WTC11 (cell line): ENCODE measurements at regions not wholly inside any gene's neighbourhood (a gene's known extent, or its start where the extent isn't known, plus 50 kb on each side); places are given as distances from the start of the nearest gene placed in this dataset.
"Not testable (repeated sequence)": the region's sequence is repeated elsewhere in the genome, so short reads cannot be mapped to it uniquely, and the experiment has no call there.

ENCODE experiments used
- ATAC-seq: fragments of 200-7000 bp; cut with Tn5 transposase; 2 replicates; pipeline ENCODE4 v1.10.0; 2021; ENCODE audit warnings: mild to moderate bottlenecking, moderate library complexity
- CTCF ChIA-PET: fragments of 300-600 bp; sonication (Branson Sonifier 250); formaldehyde crosslinking; loops from one replicate; lab custom pipeline; 2021; ENCODE audit warnings: antibody characterized with exemption; lab: Charles Lee
- POLR2A ChIA-PET: fragments of 350-600 bp; sonication (Branson Sonifier 250); formaldehyde crosslinking; loops from one replicate; lab custom pipeline; 2021; ENCODE audit warnings: antibody characterized with exemption; lab: Charles Lee
- DNase-seq: peaks from one replicate; pipeline ENCODE4 v3.0.0; 2021; ENCODE audit warnings: low spot score
- H3K27ac Mint-ChIP-seq: 2 replicates; pipeline ENCODE4 v1.8.0; 2021; ENCODE audit warnings: mixed read lengths
- H3K27me3 Mint-ChIP-seq: 2 replicates; pipeline ENCODE4 v1.8.0; 2021; ENCODE audit warnings: low read depth, mild to moderate bottlenecking, moderate library complexity, mixed read lengths
- H3K36me3 Mint-ChIP-seq: 2 replicates; pipeline ENCODE4 v1.8.0; 2021; ENCODE audit warnings: mixed read lengths
- H3K4me1 Mint-ChIP-seq: 2 replicates; pipeline ENCODE4 v1.8.0; 2022; ENCODE audit warnings: mixed read lengths
- H3K4me3 Mint-ChIP-seq: 2 replicates; pipeline ENCODE4 v1.8.0; 2021; ENCODE audit warnings: mild to moderate bottlenecking, moderate library complexity, mixed read lengths
- H3K9me3 Mint-ChIP-seq: 2 replicates; pipeline ENCODE4 v1.8.0; 2021; ENCODE audit warnings: mixed read lengths
- AR ChIP-seq: fragments of 250-450 bp; sonication (Bioruptor Pico); IDR thresholded peaks from 2 replicates; pipeline ENCODE4 v1.9.0; 2021; ENCODE audit warnings: mild to moderate bottlenecking
- ATF1 ChIP-seq: sonication (generic); formaldehyde crosslinking; IDR thresholded peaks from 2 replicates; pipeline ENCODE4 v1.8.1; 2023; ENCODE audit warnings: mild to moderate bottlenecking, moderate library complexity, missing genetic modification reagents
- CBFB ChIP-seq: sonication (generic); formaldehyde crosslinking; IDR thresholded peaks from 2 replicates; pipeline ENCODE4 v1.8.1; 2022; ENCODE audit warnings: mild to moderate bottlenecking, low read depth, missing genetic modification reagents
- CREB1 ChIP-seq: sonication (generic); formaldehyde crosslinking; IDR thresholded peaks from 2 replicates; pipeline ENCODE4 v1.8.0; 2023; ENCODE audit warnings: mild to moderate bottlenecking, missing genetic modification reagents
- ESRRA ChIP-seq: sonication (generic); formaldehyde crosslinking; IDR thresholded peaks from 2 replicates; pipeline ENCODE4 v1.8.1; 2022; ENCODE audit warnings: mild to moderate bottlenecking, missing genetic modification reagents, borderline replicate concordance
- HMGA2 ChIP-seq: fragments of 250-450 bp; sonication (Bioruptor Pico); IDR thresholded peaks from 2 replicates; pipeline ENCODE4 v1.4.0; 2021; ENCODE audit warnings: mild to moderate bottlenecking, moderate library complexity
- JUN ChIP-seq: sonication (generic); formaldehyde crosslinking; IDR thresholded peaks from 2 replicates; pipeline ENCODE4 v1.8.0; 2023; ENCODE audit warnings: mild to moderate bottlenecking, missing genetic modification reagents
- OVOL2 ChIP-seq: fragments of 250-450 bp; sonication (Bioruptor Pico); IDR thresholded peaks from 2 replicates; pipeline ENCODE4 v1.9.0; 2021; ENCODE audit warnings: mild to moderate bottlenecking, borderline replicate concordance
- SP1 ChIP-seq: sonication (generic); formaldehyde crosslinking; conservative IDR thresholded peaks from 2 replicates; pipeline ENCODE4 v1.8.1; 2022; ENCODE audit warnings: missing genetic modification reagents
- ZNF232 ChIP-seq: sonication (generic); formaldehyde crosslinking; IDR thresholded peaks from 2 replicates; pipeline ENCODE4 v1.8.0; 2022; ENCODE audit warnings: mild to moderate bottlenecking, missing genetic modification reagents
- ZNF281 ChIP-seq: sonication (generic); formaldehyde crosslinking; IDR thresholded peaks from 2 replicates; pipeline ENCODE4 v1.8.0; 2023; ENCODE audit warnings: mild to moderate bottlenecking, missing genetic modification reagents
- ZNF423 ChIP-seq: fragments of 250-450 bp; sonication (Bioruptor Pico); IDR thresholded peaks from 2 replicates; pipeline ENCODE4 v2.1.2; 2022; ENCODE audit warnings: mild to moderate bottlenecking, moderate library complexity
- TF ChIP-seq, protein P1 (sequence below): sonication (generic); formaldehyde crosslinking; IDR thresholded peaks from 2 replicates; pipeline ENCODE4 v1.8.1; 2023; ENCODE audit warnings: mild to moderate bottlenecking, missing genetic modification reagents, moderate library complexity
- TF ChIP-seq, protein P2 (sequence below): sonication (generic); formaldehyde crosslinking; IDR thresholded peaks from 2 replicates; pipeline ENCODE4 v1.8.0; 2022; ENCODE audit warnings: missing genetic modification reagents
- TF ChIP-seq, protein P3 (sequence below): sonication (generic); formaldehyde crosslinking; IDR thresholded peaks from 2 replicates; pipeline ENCODE4 v1.8.0; 2022; ENCODE audit warnings: mild to moderate bottlenecking, missing genetic modification reagents
- TF ChIP-seq, protein P4 (sequence below): sonication (generic); formaldehyde crosslinking; IDR thresholded peaks from 2 replicates; pipeline ENCODE4 v1.8.1; 2023; ENCODE audit warnings: mild to moderate bottlenecking, moderate library complexity, missing genetic modification reagents
- TF ChIP-seq, protein P5 (sequence below): sonication (generic); formaldehyde crosslinking; IDR thresholded peaks from 2 replicates; pipeline ENCODE4 v1.8.1; 2022; ENCODE audit warnings: mild to moderate bottlenecking, moderate library complexity, missing genetic modification reagents

DNA sequence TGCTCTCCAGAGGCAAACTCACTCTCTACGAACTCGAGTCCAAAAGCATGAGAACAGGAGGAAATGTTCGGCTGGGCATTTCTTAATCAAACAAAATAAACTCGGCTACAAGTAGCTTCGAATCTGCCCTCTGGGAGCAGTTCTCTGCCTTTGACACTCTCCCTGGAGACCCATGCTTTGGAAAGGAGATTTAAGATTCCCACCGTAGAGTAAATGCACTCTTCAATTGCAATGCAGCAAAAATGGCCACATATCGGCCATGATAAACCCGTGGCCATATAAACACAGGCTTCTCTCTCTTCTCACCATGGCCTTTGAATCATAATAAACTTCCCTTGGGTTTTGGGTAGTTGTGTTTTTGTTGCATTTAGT is 215.4 kb downstream of the TOMM20 start (continued):
- TF ChIP-seq CBFB = no peak
- no peak for TF ChIP-seq ATF1 (CRISPR knock-in tag)
- no peak for TF ChIP-seq AR (CRISPR knock-in tag)
- TF ChIP-seq OVOL2 (CRISPR knock-in tag) = no peak
- TF ChIP-seq, protein P1, sequence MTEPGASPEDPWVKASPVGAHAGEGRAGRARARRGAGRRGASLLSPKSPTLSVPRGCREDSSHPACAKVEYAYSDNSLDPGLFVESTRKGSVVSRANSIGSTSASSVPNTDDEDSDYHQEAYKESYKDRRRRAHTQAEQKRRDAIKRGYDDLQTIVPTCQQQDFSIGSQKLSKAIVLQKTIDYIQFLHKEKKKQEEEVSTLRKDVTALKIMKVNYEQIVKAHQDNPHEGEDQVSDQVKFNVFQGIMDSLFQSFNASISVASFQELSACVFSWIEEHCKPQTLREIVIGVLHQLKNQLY (CRISPR knock-in tag) = no peak
- no peak for TF ChIP-seq CREB1 (CRISPR knock-in tag)
- TF ChIP-seq, protein P2, sequence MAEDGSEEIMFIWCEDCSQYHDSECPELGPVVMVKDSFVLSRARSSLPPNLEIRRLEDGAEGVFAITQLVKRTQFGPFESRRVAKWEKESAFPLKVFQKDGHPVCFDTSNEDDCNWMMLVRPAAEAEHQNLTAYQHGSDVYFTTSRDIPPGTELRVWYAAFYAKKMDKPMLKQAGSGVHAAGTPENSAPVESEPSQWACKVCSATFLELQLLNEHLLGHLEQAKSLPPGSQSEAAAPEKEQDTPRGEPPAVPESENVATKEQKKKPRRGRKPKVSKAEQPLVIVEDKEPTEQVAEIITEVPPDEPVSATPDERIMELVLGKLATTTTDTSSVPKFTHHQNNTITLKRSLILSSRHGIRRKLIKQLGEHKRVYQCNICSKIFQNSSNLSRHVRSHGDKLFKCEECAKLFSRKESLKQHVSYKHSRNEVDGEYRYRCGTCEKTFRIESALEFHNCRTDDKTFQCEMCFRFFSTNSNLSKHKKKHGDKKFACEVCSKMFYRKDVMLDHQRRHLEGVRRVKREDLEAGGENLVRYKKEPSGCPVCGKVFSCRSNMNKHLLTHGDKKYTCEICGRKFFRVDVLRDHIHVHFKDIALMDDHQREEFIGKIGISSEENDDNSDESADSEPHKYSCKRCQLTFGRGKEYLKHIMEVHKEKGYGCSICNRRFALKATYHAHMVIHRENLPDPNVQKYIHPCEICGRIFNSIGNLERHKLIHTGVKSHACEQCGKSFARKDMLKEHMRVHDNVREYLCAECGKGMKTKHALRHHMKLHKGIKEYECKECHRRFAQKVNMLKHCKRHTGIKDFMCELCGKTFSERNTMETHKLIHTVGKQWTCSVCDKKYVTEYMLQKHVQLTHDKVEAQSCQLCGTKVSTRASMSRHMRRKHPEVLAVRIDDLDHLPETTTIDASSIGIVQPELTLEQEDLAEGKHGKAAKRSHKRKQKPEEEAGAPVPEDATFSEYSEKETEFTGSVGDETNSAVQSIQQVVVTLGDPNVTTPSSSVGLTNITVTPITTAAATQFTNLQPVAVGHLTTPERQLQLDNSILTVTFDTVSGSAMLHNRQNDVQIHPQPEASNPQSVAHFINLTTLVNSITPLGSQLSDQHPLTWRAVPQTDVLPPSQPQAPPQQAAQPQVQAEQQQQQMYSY (CRISPR knock-in tag) = no peak
- no peak for TF ChIP-seq ZNF281 (CRISPR knock-in tag)
- no peak for TF ChIP-seq SP1

DNA sequence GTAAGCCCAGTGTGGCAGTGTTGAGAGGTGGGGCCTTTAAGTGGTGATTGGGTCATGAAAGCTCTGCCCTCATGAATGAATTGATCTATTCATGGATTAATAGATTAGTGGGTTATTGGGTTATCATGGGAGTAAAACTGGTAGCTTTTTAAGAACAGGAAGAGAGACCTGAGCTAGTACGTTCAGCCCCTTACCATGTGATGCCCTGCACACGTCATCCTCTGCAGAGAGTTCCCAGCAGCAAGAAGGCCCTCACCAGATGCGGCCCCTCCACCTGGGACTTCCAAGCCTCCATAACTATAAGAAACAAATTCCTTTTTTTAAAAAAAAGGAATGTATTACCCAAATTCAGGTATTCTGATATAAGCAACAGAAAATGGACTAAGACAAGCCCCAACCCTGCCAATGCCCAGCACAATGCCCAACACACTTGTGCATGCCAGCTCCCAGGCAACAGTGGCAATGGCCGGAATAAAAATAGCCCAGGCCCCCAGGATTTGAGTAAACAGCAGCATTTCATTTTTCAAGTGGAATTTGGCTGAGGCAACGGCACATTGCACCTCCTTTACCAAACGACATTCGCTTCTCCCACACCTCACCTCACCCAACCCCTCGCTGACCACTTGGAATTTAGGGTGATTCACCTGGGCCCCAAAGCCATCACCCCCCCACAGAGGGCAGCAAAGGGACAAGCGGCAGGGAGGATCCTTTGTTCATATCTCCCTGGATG is 215.9 kb downstream of the TOMM20 start:
- Mint-ChIP-seq H3K27me3 (peaks cover 18% of the 10 kb centered on the region), H3K4me1 (peaks cover 45% of the 10 kb centered on the region), H3K36me3 (peaks cover 4% of the 10 kb centered on the region; the same call in 1 of the 2 replicates), H3K4me3 (no peak overlapping the region), H3K9me3 (peaks cover 10% of the 10 kb centered on the region), H3K27ac (no peak overlapping the region)
- peak; percentile 27 for ATAC-seq
- no peak for TF ChIP-seq ZNF232
- TF ChIP-seq ZNF423 (CRISPR knock-in tag) = peak; percentile 55; the same call in 1 of the 2 replicates
- TF ChIP-seq, protein P3, sequence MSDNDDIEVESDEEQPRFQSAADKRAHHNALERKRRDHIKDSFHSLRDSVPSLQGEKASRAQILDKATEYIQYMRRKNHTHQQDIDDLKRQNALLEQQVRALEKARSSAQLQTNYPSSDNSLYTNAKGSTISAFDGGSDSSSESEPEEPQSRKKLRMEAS (CRISPR knock-in tag) = no peak
- peak; percentile 40 for DNase-seq
- CTCF ChIA-PET = interaction anchor here (0.7 kb wide), 1 partner anchor 45 kb away, joined by 3 read pairs; no protein-coding TSS in a partner anchor
- POLR2A ChIA-PET = no interaction called here

- H3K4me1 Mint-ChIP-seq = peaks cover 43% of the 10 kb centered on the region
- ChIA-PET CTCF (no interaction called here), POLR2A (no interaction called here)
- DNase-seq = no peak
- H3K27ac Mint-ChIP-seq = no peak overlapping the region
- ATAC-seq = peak; percentile 77
- H3K4me3 Mint-ChIP-seq = no peak overlapping the region
- TF ChIP-seq JUN (CRISPR knock-in tag) (no peak), OVOL2 (CRISPR knock-in tag) (no peak), ESRRA (CRISPR knock-in tag) (no peak), HMGA2 (CRISPR knock-in tag) (no peak)
- TF ChIP-seq, protein P4, sequence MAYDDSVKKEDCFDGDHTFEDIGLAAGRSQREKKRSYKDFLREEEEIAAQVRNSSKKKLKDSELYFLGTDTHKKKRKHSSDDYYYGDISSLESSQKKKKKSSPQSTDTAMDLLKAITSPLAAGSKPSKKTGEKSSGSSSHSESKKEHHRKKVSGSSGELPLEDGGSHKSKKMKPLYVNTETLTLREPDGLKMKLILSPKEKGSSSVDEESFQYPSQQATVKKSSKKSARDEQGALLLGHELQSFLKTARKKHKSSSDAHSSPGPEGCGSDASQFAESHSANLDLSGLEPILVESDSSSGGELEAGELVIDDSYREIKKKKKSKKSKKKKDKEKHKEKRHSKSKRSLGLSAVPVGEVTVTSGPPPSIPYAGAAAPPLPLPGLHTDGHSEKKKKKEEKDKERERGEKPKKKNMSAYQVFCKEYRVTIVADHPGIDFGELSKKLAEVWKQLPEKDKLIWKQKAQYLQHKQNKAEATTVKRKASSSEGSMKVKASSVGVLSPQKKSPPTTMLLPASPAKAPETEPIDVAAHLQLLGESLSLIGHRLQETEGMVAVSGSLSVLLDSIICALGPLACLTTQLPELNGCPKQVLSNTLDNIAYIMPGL (CRISPR knock-in tag) = no peak
- TF ChIP-seq, protein P5, sequence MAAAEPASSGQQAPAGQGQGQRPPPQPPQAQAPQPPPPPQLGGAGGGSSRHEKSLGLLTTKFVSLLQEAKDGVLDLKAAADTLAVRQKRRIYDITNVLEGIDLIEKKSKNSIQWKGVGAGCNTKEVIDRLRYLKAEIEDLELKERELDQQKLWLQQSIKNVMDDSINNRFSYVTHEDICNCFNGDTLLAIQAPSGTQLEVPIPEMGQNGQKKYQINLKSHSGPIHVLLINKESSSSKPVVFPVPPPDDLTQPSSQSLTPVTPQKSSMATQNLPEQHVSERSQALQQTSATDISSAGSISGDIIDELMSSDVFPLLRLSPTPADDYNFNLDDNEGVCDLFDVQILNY (CRISPR knock-in tag) = no peak
- peaks cover 18% of the 10 kb centered on the region for H3K27me3 Mint-ChIP-seq
- H3K36me3 Mint-ChIP-seq = peaks cover 4% of the 10 kb centered on the region; the same call in 1 of the 2 replicates
- H3K9me3 Mint-ChIP-seq = peaks cover 10% of the 10 kb centered on the region
Measured at GRCh38 chr1:234911787-234912186, 216.8 kb downstream of the TOMM20 start.

GRCh38 chr1:234911136-234911535 is 217.5 kb downstream of the TOMM20 start:
- POLR2A ChIA-PET, H3K9me3 Mint-ChIP-seq, H3K27ac Mint-ChIP-seq, DNase-seq, H3K4me3 Mint-ChIP-seq, H3K36me3 Mint-ChIP-seq, CTCF ChIA-PET, ATAC-seq: not testable (repeated sequence)
- H3K27me3 Mint-ChIP-seq = peaks cover 18% of the 10 kb centered on the region
- peaks cover 42% of the 10 kb centered on the region for H3K4me1 Mint-ChIP-seq
